SK-N-SH treated with all-trans-retinoic acid at 6 μM for 48 hours (cell line): ENCODE measurements at regions not wholly inside any gene's neighbourhood (a gene's known extent, or its start where the extent isn't known, plus 50 kb on each side); places are given as distances from the start of the nearest gene placed in this dataset.

Source experiments
- ATAC-seq: fragments of 200-7000 bp; cut with Tn5 transposase; 3 replicates; pipeline ENCODE4 v1.9.1; 2020; ENCODE audit warnings: mild to moderate bottlenecking, moderate library complexity
- ARNTL ChIP-seq: fragments of 450-650 bp; formaldehyde crosslinking; IDR thresholded peaks from 2 replicates; pipeline ENCODE4 v1.5.0; 2020; ENCODE audit warnings: low read depth, mild to moderate bottlenecking, moderate library complexity, borderline replicate concordance
- BACH2 ChIP-seq: fragments of 250-450 bp; sonication (Bioruptor Pico); IDR thresholded peaks from 2 replicates; pipeline ENCODE4 v1.9.0; 2021; ENCODE audit warnings: mild to moderate bottlenecking, borderline replicate concordance
- CSDC2 ChIP-seq: fragments of 250-450 bp; sonication (Bioruptor Pico); IDR thresholded peaks from 2 replicates; pipeline ENCODE4 v1.5.0; 2020; ENCODE audit warnings: mild to moderate bottlenecking, moderate library complexity
- ESRRG ChIP-seq: fragments of 250-450 bp; sonication (Bioruptor Pico); IDR thresholded peaks from 2 replicates; pipeline ENCODE4 v1.6.1; 2021; ENCODE audit warnings: mild to moderate bottlenecking
- GLIS3 ChIP-seq: fragments of 250-450 bp; sonication (Bioruptor Pico); IDR thresholded peaks from 2 replicates; pipeline ENCODE4 v1.5.0; 2020; ENCODE audit warnings: mild to moderate bottlenecking, moderate library complexity
- ISL1 ChIP-seq: fragments of 250-450 bp; sonication (Bioruptor Pico); IDR thresholded peaks from 2 replicates; pipeline ENCODE4 v2.1.2; 2022; ENCODE audit warnings: mild to moderate bottlenecking, moderate library complexity
- OSR1 ChIP-seq: fragments of 250-450 bp; sonication (Bioruptor Pico); IDR thresholded peaks from 2 replicates; pipeline ENCODE4 v1.8.0; 2022; ENCODE audit warnings: moderate library complexity, mild to moderate bottlenecking, inconsistent platforms
- PPARA ChIP-seq: fragments of 250-450 bp; sonication (Bioruptor Pico); IDR thresholded peaks from 2 replicates; pipeline ENCODE4 v1.5.0; 2020; ENCODE audit warnings: mild to moderate bottlenecking, borderline replicate concordance
- RARB ChIP-seq: fragments of 250-450 bp; sonication (Bioruptor Pico); IDR thresholded peaks from 2 replicates; pipeline ENCODE4 v1.8.0; 2021; ENCODE audit warnings: mild to moderate bottlenecking, moderate library complexity
- SNAI2 ChIP-seq: fragments of 250-450 bp; sonication (Bioruptor Pico); IDR thresholded peaks from 2 replicates; pipeline ENCODE4 v1.5.0; 2020; ENCODE audit warnings: mild to moderate bottlenecking, moderate library complexity
- TCF4 ChIP-seq: fragments of 250-450 bp; sonication (Bioruptor Pico); IDR thresholded peaks from 2 replicates; pipeline ENCODE4 v1.8.0; 2021; ENCODE audit warnings: mild to moderate bottlenecking, moderate library complexity, borderline replicate concordance
- TOX ChIP-seq: fragments of 250-450 bp; sonication (Bioruptor Pico); IDR thresholded peaks from 2 replicates; pipeline ENCODE4 v1.8.0; 2021; ENCODE audit warnings: mild to moderate bottlenecking, moderate library complexity, borderline replicate concordance
- ZC3H10 ChIP-seq: fragments of 250-450 bp; sonication (Bioruptor Pico); IDR thresholded peaks from 2 replicates; pipeline ENCODE4 v1.5.1; 2021; ENCODE audit warnings: mild to moderate bottlenecking, moderate library complexity
- ZFP3 ChIP-seq: fragments of 250-450 bp; sonication (Bioruptor Pico); IDR thresholded peaks from 2 replicates; pipeline ENCODE4 v1.5.0; 2020; ENCODE audit warnings: mild to moderate bottlenecking, moderate library complexity
- ZFP30 ChIP-seq: fragments of 450-650 bp; formaldehyde crosslinking; IDR thresholded peaks from 2 replicates; pipeline ENCODE4 v1.5.0; 2022; ENCODE audit warnings: mild to moderate bottlenecking, moderate library complexity
- ZNF565 ChIP-seq: fragments of 450-650 bp; formaldehyde crosslinking; conservative IDR thresholded peaks from 2 replicates; pipeline ENCODE4 v1.5.0; 2020; ENCODE audit warnings: low read depth, mild to moderate bottlenecking, moderate library complexity
- TF ChIP-seq, protein P1 (sequence below): fragments of 250-450 bp; sonication (Bioruptor Pico); IDR thresholded peaks from 2 replicates; pipeline ENCODE4 v1.5.0; 2020; ENCODE audit warnings: mild to moderate bottlenecking, moderate library complexity
- TF ChIP-seq, protein P2 (sequence below): fragments of 250-450 bp; sonication (Bioruptor Pico); IDR thresholded peaks from 2 replicates; pipeline ENCODE4 v1.5.1; 2020; ENCODE audit warnings: low read depth, mild to moderate bottlenecking, moderate library complexity
- TF ChIP-seq, protein P3 (sequence below): fragments of 250-450 bp; sonication (Bioruptor Pico); IDR thresholded peaks from 2 replicates; pipeline ENCODE4 v1.8.0; 2020; ENCODE audit warnings: mild to moderate bottlenecking, moderate library complexity, borderline replicate concordance
- TF ChIP-seq, protein P4 (sequence below): fragments of 250-450 bp; sonication (Bioruptor Pico); IDR thresholded peaks from 2 replicates; pipeline ENCODE4 v1.8.0; 2021; ENCODE audit warnings: low read depth, mild to moderate bottlenecking, moderate library complexity, borderline replicate concordance
- TF ChIP-seq, protein P5 (sequence below): fragments of 250-450 bp; sonication (Bioruptor Pico); IDR thresholded peaks from 2 replicates; pipeline ENCODE4 v1.5.1; 2021; ENCODE audit warnings: mild to moderate bottlenecking, moderate library complexity

DNA sequence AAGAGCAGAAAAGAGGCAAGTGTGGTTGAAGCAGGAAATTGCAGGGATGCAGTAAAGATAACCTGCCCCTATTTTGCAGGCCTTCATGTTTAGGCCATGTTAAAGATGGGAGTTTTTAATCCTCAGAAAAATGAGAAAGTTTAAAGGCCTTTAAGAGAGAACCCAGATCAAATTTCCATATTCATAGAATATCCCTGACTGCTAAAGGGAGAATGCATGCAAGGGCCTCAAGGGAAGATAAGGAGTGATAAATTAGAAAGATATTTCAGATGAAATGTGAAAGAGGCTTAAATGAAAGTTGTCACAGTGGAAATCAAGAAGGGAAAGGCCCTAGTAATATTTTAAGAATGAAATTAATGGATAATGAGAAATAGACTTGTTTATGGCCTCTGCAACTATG is 292.1 kb downstream of the SATB1 start:
- no peak for ATAC-seq
- TF ChIP-seq OSR1 (CRISPR knock-in tag): no peak
- no peak for TF ChIP-seq PPARA (CRISPR knock-in tag)
- TF ChIP-seq SNAI2 (CRISPR knock-in tag): no peak
- TF ChIP-seq TCF4: no peak
- TF ChIP-seq ESRRG (CRISPR knock-in tag): no peak
- TF ChIP-seq CSDC2 (CRISPR knock-in tag): no peak
- no peak for TF ChIP-seq ARNTL (CRISPR knock-in tag)
- TF ChIP-seq, protein P1, sequence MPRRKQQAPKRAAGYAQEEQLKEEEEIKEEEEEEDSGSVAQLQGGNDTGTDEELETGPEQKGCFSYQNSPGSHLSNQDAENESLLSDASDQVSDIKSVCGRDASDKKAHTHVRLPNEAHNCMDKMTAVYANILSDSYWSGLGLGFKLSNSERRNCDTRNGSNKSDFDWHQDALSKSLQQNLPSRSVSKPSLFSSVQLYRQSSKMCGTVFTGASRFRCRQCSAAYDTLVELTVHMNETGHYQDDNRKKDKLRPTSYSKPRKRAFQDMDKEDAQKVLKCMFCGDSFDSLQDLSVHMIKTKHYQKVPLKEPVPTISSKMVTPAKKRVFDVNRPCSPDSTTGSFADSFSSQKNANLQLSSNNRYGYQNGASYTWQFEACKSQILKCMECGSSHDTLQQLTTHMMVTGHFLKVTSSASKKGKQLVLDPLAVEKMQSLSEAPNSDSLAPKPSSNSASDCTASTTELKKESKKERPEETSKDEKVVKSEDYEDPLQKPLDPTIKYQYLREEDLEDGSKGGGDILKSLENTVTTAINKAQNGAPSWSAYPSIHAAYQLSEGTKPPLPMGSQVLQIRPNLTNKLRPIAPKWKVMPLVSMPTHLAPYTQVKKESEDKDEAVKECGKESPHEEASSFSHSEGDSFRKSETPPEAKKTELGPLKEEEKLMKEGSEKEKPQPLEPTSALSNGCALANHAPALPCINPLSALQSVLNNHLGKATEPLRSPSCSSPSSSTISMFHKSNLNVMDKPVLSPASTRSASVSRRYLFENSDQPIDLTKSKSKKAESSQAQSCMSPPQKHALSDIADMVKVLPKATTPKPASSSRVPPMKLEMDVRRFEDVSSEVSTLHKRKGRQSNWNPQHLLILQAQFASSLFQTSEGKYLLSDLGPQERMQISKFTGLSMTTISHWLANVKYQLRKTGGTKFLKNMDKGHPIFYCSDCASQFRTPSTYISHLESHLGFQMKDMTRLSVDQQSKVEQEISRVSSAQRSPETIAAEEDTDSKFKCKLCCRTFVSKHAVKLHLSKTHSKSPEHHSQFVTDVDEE (CRISPR knock-in tag): no peak
- TF ChIP-seq, protein P2, sequence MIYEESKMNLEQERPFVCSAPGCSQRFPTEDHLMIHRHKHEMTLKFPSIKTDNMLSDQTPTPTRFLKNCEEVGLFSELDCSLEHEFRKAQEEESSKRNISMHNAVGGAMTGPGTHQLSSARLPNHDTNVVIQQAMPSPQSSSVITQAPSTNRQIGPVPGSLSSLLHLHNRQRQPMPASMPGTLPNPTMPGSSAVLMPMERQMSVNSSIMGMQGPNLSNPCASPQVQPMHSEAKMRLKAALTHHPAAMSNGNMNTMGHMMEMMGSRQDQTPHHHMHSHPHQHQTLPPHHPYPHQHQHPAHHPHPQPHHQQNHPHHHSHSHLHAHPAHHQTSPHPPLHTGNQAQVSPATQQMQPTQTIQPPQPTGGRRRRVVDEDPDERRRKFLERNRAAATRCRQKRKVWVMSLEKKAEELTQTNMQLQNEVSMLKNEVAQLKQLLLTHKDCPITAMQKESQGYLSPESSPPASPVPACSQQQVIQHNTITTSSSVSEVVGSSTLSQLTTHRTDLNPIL (CRISPR knock-in tag): no peak
- TF ChIP-seq ZFP30 (CRISPR knock-in tag): no peak
- TF ChIP-seq, protein P3, sequence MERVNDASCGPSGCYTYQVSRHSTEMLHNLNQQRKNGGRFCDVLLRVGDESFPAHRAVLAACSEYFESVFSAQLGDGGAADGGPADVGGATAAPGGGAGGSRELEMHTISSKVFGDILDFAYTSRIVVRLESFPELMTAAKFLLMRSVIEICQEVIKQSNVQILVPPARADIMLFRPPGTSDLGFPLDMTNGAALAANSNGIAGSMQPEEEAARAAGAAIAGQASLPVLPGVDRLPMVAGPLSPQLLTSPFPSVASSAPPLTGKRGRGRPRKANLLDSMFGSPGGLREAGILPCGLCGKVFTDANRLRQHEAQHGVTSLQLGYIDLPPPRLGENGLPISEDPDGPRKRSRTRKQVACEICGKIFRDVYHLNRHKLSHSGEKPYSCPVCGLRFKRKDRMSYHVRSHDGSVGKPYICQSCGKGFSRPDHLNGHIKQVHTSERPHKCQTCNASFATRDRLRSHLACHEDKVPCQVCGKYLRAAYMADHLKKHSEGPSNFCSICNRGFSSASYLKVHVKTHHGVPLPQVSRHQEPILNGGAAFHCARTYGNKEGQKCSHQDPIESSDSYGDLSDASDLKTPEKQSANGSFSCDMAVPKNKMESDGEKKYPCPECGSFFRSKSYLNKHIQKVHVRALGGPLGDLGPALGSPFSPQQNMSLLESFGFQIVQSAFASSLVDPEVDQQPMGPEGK (CRISPR knock-in tag): no peak
- TF ChIP-seq, protein P4, sequence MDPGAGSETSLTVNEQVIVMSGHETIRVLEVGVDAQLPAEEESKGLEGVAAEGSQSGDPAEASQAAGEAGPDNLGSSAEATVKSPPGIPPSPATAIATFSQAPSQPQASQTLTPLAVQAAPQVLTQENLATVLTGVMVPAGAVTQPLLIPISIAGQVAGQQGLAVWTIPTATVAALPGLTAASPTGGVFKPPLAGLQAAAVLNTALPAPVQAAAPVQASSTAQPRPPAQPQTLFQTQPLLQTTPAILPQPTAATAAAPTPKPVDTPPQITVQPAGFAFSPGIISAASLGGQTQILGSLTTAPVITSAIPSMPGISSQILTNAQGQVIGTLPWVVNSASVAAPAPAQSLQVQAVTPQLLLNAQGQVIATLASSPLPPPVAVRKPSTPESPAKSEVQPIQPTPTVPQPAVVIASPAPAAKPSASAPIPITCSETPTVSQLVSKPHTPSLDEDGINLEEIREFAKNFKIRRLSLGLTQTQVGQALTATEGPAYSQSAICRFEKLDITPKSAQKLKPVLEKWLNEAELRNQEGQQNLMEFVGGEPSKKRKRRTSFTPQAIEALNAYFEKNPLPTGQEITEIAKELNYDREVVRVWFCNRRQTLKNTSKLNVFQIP (CRISPR knock-in tag): no peak
- no peak for TF ChIP-seq BACH2 (CRISPR knock-in tag)

DNA sequence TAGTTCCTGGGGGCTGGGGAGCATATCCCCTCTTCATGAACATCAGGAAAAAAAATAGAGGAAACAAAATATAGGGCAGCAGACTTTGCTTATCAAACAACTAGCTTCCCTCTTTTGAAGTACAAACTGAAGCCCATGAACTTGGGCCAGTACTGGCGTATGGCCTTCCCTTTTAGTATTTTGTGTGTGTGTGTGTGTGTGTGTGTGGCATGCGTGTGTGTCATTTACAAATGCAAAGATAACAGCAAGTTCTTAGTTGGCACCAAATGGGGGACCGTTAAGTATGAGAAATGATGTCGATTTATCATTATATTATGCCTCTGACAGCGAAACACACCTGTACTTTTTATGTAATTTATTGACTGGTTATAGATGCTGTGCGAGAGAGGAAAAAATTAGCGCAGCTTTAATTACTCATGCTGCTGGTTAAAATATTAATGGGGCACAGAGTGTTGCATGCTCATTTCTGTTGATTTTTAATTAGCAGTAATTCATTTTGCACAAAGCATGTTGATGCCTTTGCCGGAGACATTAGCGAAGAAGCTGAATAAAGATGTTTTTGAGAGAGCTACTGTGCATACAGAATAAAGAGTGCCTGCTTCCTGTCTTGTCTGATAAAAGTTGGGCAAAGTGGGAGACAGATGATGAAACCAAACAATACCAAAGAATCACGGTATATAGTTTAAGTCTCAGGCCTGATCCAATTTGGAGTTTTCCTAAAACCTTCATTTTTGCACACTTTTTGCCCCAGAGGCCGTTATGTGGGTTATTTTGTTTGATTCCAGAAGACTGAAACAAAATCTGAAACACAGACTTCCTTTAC is 297.1 kb downstream of the SATB1 start:
- no peak for ATAC-seq
- TF ChIP-seq, protein P4 (CRISPR knock-in tag): no peak
- no peak for TF ChIP-seq OSR1 (CRISPR knock-in tag)
- TF ChIP-seq ISL1 (CRISPR knock-in tag): no peak
- TF ChIP-seq, protein P2 (CRISPR knock-in tag): no peak
- TF ChIP-seq ZFP30 (CRISPR knock-in tag): no peak
- TF ChIP-seq BACH2 (CRISPR knock-in tag): no peak
- TF ChIP-seq CSDC2 (CRISPR knock-in tag): no peak
- TF ChIP-seq TOX (CRISPR knock-in tag): no peak
- TF ChIP-seq SNAI2 (CRISPR knock-in tag): no peak
- no peak for TF ChIP-seq ZFP3 (CRISPR knock-in tag)
- TF ChIP-seq ZC3H10: no peak
- TF ChIP-seq, protein P5, sequence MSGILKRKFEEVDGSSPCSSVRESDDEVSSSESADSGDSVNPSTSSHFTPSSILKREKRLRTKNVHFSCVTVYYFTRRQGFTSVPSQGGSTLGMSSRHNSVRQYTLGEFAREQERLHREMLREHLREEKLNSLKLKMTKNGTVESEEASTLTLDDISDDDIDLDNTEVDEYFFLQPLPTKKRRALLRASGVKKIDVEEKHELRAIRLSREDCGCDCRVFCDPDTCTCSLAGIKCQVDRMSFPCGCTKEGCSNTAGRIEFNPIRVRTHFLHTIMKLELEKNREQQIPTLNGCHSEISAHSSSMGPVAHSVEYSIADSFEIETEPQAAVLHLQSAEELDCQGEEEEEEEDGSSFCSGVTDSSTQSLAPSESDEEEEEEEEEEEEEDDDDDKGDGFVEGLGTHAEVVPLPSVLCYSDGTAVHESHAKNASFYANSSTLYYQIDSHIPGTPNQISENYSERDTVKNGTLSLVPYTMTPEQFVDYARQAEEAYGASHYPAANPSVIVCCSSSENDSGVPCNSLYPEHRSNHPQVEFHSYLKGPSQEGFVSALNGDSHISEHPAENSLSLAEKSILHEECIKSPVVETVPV: no peak
- no peak for TF ChIP-seq GLIS3 (CRISPR knock-in tag)
- no peak for TF ChIP-seq ARNTL (CRISPR knock-in tag)
- no peak for TF ChIP-seq ZNF565 (CRISPR knock-in tag)
- TF ChIP-seq, protein P1 (CRISPR knock-in tag): no peak
- no peak for TF ChIP-seq RARB
- no peak for TF ChIP-seq ESRRG (CRISPR knock-in tag)
- TF ChIP-seq PPARA (CRISPR knock-in tag): no peak
